SU-DHL-6 (cell line): ENCODE measurements at regions not wholly inside any gene's neighbourhood (a gene's known extent, or its start where the extent isn't known, plus 50 kb on each side); places are given as distances from the start of the nearest gene placed in this dataset.

ENCODE experiments used
- H2AFZ ChIP-seq: fragments of 200-600 bp; sonication (generic); 2 replicates; pipeline ENCODE4 v1.6.1; 2014; ENCODE audit warnings: low read depth, mild to moderate bottlenecking, moderate library complexity, mixed read lengths, antibody characterized with exemption, low read length; ENCODE audit not compliant: severe bottlenecking
- H3F3A ChIP-seq: fragments of 200-600 bp; shearing (Covaris generic); 2 replicates; pipeline ENCODE4 v1.6.0; 2016; ENCODE audit warnings: antibody characterized with exemption, mild to moderate bottlenecking; ENCODE audit not compliant: insufficient read depth
- H3K27ac ChIP-seq: fragments of 200-600 bp; sonication (generic); 2 replicates; pipeline ENCODE4 v1.5.1; 2016; ENCODE audit warnings: low read depth, mild to moderate bottlenecking, low read length, moderate library complexity, mixed read lengths
- H3K27me3 ChIP-seq: fragments of 200-600 bp; sonication (generic), shearing (Covaris generic); 2 replicates; pipeline ENCODE4 v1.6.0; 2014; ENCODE audit warnings: mild to moderate bottlenecking, low read length
- H3K36me3 ChIP-seq: fragments of 200-600 bp; sonication (generic); 2 replicates; pipeline ENCODE4 v1.6.1; 2014; ENCODE audit warnings: mild to moderate bottlenecking, low read length, mixed read lengths
- H3K4me2 ChIP-seq: fragments of 300-600, 200-600 bp; shearing (Covaris generic), sonication (generic); 2 replicates; pipeline ENCODE4 v1.6.0; 2014; ENCODE audit warnings: low read length, low read depth, mild to moderate bottlenecking; ENCODE audit not compliant: poor library complexity, severe bottlenecking
- H3K4me3 ChIP-seq: fragments of 200-600 bp; sonication (generic); 2 replicates; pipeline ENCODE4 v1.5.1; 2014; ENCODE audit warnings: antibody characterized with exemption, low read length, mild to moderate bottlenecking, mixed read lengths; ENCODE audit not compliant: insufficient read depth, poor library complexity, severe bottlenecking
- H3K79me2 ChIP-seq: fragments of 200-600 bp; sonication (generic); 2 replicates; pipeline ENCODE4 v1.6.1; 2014; ENCODE audit warnings: mild to moderate bottlenecking, low read length, moderate library complexity; ENCODE audit not compliant: insufficient read depth
- H3K9ac ChIP-seq: fragments of 200-600 bp; sonication (generic); 2 replicates; pipeline ENCODE4 v1.7.0; 2014; ENCODE audit warnings: mild to moderate bottlenecking, low read length
- H3K9me2 ChIP-seq: fragments of 200-600 bp; sonication (generic); replicated peaks from 2 replicates; pipeline ENCODE4 v1.6.1; 2014; ENCODE audit warnings: low read length; ENCODE audit not compliant: insufficient read depth
- H3K9me3 ChIP-seq: fragments of 200-600 bp; sonication (generic); 2 replicates; pipeline ENCODE4 v1.6.1; 2014; ENCODE audit warnings: low read length, mixed read lengths; ENCODE audit not compliant: insufficient read depth
- H4K20me1 ChIP-seq: fragments of 200-600 bp; sonication (generic); 2 replicates; pipeline ENCODE4 v1.6.1; 2014; ENCODE audit warnings: low read depth, mild to moderate bottlenecking, antibody characterized with exemption, low read length, moderate library complexity, mixed read lengths
- CTCF ChIP-seq: fragments of 200-600 bp; sonication (generic); IDR thresholded peaks from one replicate; pipeline ENCODE4 v1.5.1; 2017; ENCODE audit warnings: antibody characterized with exemption, mild to moderate bottlenecking, low read length, moderate library complexity; ENCODE audit not compliant: insufficient read depth, poor library complexity, severe bottlenecking
- EZH2phosphoT487 ChIP-seq: fragments of 200-600 bp; sonication (generic), shearing (Covaris generic); conservative IDR thresholded peaks from 2 replicates; pipeline ENCODE4 v1.6.1; 2018; ENCODE audit warnings: mild to moderate bottlenecking, antibody characterized with exemption, low read length, moderate library complexity, mixed read lengths

- H4K20me1 ChIP-seq = no peaks in the 10 kb centered on the region
- TF ChIP-seq CTCF (no peak), EZH2phosphoT487 (no peak)
These were observed 258.0 kb downstream of the NSG2 start for GRCh38 chr5:174303437-174304045.

GRCh38 chr5:174305241-174305681 is 259.8 kb downstream of the NSG2 start:
- no peak overlapping the region for H2AFZ ChIP-seq
- TF ChIP-seq CTCF (no peak), EZH2phosphoT487 (no peak)
- no peaks in the 10 kb centered on the region for H3F3A ChIP-seq
- no peaks in the 10 kb centered on the region for H3K27me3 ChIP-seq
- H3K4me2 ChIP-seq = no peak overlapping the region
- H3K9me3 ChIP-seq = no peaks in the 10 kb centered on the region
- no peak overlapping the region for H3K4me3 ChIP-seq
- H3K79me2 ChIP-seq = no peaks in the 10 kb centered on the region
- no peak overlapping the region for H3K27ac ChIP-seq
- no peaks in the 10 kb centered on the region for H4K20me1 ChIP-seq
- no peak overlapping the region for H3K9ac ChIP-seq
- no peaks in the 10 kb centered on the region for H3K9me2 ChIP-seq
- H3K36me3 ChIP-seq = no peaks in the 10 kb centered on the region

More at GRCh38 chr5:174303437-174304045, 258.0 kb downstream of the NSG2 start:
- no peak overlapping the region for H3K4me3 ChIP-seq
- no peak overlapping the region for H3K27ac ChIP-seq
- H3K9me3 ChIP-seq = no peaks in the 10 kb centered on the region
- no peaks in the 10 kb centered on the region for H3K79me2 ChIP-seq
- no peaks in the 10 kb centered on the region for H3F3A ChIP-seq
- H3K4me2 ChIP-seq = no peak overlapping the region
- no peak overlapping the region for H3K9ac ChIP-seq
- H3K9me2 ChIP-seq = no peaks in the 10 kb centered on the region
- H3K36me3 ChIP-seq = no peaks in the 10 kb centered on the region
- H2AFZ ChIP-seq = no peak overlapping the region
- no peaks in the 10 kb centered on the region for H3K27me3 ChIP-seq

- H3K36me3 ChIP-seq = no peaks in the 10 kb centered on the region
- no peaks in the 10 kb centered on the region for H3K9me2 ChIP-seq
- no peak overlapping the region for H2AFZ ChIP-seq
- no peaks in the 10 kb centered on the region for H3F3A ChIP-seq
- TF ChIP-seq CTCF (no peak), EZH2phosphoT487 (no peak)
- H3K4me3 ChIP-seq = no peak overlapping the region
- H3K4me2 ChIP-seq = no peak overlapping the region
- no peak overlapping the region for H3K9ac ChIP-seq
- H3K79me2 ChIP-seq = no peaks in the 10 kb centered on the region
- no peaks in the 10 kb centered on the region for H3K27me3 ChIP-seq
- no peaks in the 10 kb centered on the region for H3K9me3 ChIP-seq
- H3K27ac ChIP-seq = no peak overlapping the region
- no peaks in the 10 kb centered on the region for H4K20me1 ChIP-seq
These were observed 261.0 kb downstream of the NSG2 start for GRCh38 chr5:174306345-174307030.
